ENCODE measurements at regions not wholly inside any gene's neighbourhood (a gene's known extent, or its start where the extent isn't known, plus 50 kb on each side); places are given as distances from the start of the nearest gene placed in this dataset.

GRCh38 chr13:22740264-22740663 lies 440.5 kb upstream of the SGCG start (continued):
- TF ChIP-seq NFIX (CRISPR knock-in tag; IDR thresholded peaks at IDR 0.05; ENCODE audit: low read depth): no peak
- TF ChIP-seq CTCF (IDR thresholded peaks at IDR 0.05 in 2 of 3, conservative IDR thresholded peaks at IDR 0.05 in 1 of 3; ENCODE audit: insufficient read depth in 2 of 3, low read depth in 1 of 3, low read length in 3 of 3): peak in 2 of 3 experiments; percentile 25 to 48; a peak in 3 of 6 replicates
- no peak for TF ChIP-seq TSC22D4 (tag; IDR thresholded peaks at IDR 0.05)

GRCh38 chr13:22744688-22745452 lies 435.9 kb upstream of the SGCG start:
- CTCF ChIA-PET (ENCODE audit: low intra/inter-chr PET ratio): no interaction called here
- TF ChIP-seq ZBTB7A (IDR thresholded peaks at IDR 0.05; ENCODE audit: borderline replicate concordance, control insufficient read depth, low read depth, low read length): no peak
- peak; percentile 39; the same call in 1 of the 2 replicates for TF ChIP-seq GABPA (tag; conservative IDR thresholded peaks at IDR 0.05; ENCODE audit: low read depth)

More at GRCh38 chr13:22744688-22745452, 435.9 kb upstream of the SGCG start:
- Histone ChIP-seq H3K4me2 (ENCODE audit: insufficient read depth, low read length) (peak overlapping the region; percentile 41; the same call in 1 of the 2 replicates), H3K4me3 (no peak overlapping the region), H4K20me1 (replicated peaks; ENCODE audit: control insufficient read depth, insufficient read depth, low read length) (no peaks in the 10 kb centered on the region), H2AFZ (ENCODE audit: low read depth, low read length) (peak overlapping the region; percentile 79), H3K36me3 (ENCODE audit: control insufficient read depth, insufficient read depth, low read length) (no peaks in the 10 kb centered on the region), H3K9me1 (ENCODE audit: control insufficient read depth, insufficient read depth, low read length) (no peaks in the 10 kb centered on the region), H3K27me3 (ENCODE audit: control insufficient read depth in 2 of 2, insufficient read depth in 2 of 2, low read length in 2 of 2) (no peaks in the 10 kb centered on the region; a peak in 1 of 5 replicates), H3K27ac (ENCODE audit: extremely low read depth, low read depth, low read length) (no peak overlapping the region), H3K79me2 (ENCODE audit: control insufficient read depth, insufficient read depth, low read length) (no peaks in the 10 kb centered on the region), H3K4me1 (replicated peaks in 1 of 2; ENCODE audit: control insufficient read depth in 2 of 2, insufficient read depth in 2 of 2, low read length in 2 of 2) (peaks cover 0 to 5% of the 10 kb centered on the region in 2 experiments; a peak in 3 of 5 replicates), H3K9me3 (replicated peaks; ENCODE audit: control insufficient read depth, insufficient read depth, low read depth, low read length) (no peaks in the 10 kb centered on the region), H3K9ac (ENCODE audit: insufficient read depth in 1 of 2, low read depth in 2 of 2, low read length in 2 of 2) (0 out of 4 replicates have a peak overlapping the region, but pooled peaks of 1 of the 2 experiments have one; percentile 64)
- WGBS (ENCODE audit: insufficient coverage, low coverage, missing lambda C conversion rate): 16% methylated on average over 19 of the region's 24 CpGs
- POLR2A ChIA-PET: interaction anchor here (0.6 to 1.2 kb wide), 3 partner anchors 10 to 204 kb away, joined by 3 read pairs; no protein-coding TSS in a partner anchor
- in situ Hi-C loops (cut with MboI): no loop called here
- DNase-seq (ENCODE audit: extremely low read depth in 1 of 4, low spot score in 3 of 4): peak in 2 of 4 experiments; percentile 5 to 9
- BruUV-seq (replicated peaks): no TSS peak
- intact Hi-C loops (cut with micrococcal nuclease): no loop called here
- no peak for FAIRE-seq
- peak; percentile 71 for ATAC-seq
